ENCODE measurements at regions not wholly inside any gene's neighbourhood (a gene's known extent, or its start where the extent isn't known, plus 50 kb on each side); places are given as distances from the start of the nearest gene placed in this dataset.

GRCh38 chr11:113595810-113596594 lies 110.1 kb downstream of the TMPRSS5 start:
- no peak overlapping the region for H3K27ac ChIP-seq (ENCODE audit: low read depth, low read length)
- H4K91ac ChIP-seq (replicated peaks; ENCODE audit: insufficient read length, low read length): no peak overlapping the region
- FAIRE-seq: no peak
- no peak overlapping the region for H3K23ac ChIP-seq (ENCODE audit: insufficient read length)
- no peak overlapping the region for H3K14ac ChIP-seq (ENCODE audit: insufficient read length)
- H3K79me2 ChIP-seq (ENCODE audit: control insufficient read depth in 1 of 2, insufficient read depth in 2 of 2, low read length in 2 of 2): no peaks in the 10 kb centered on the region; a peak in 1 of 4 replicates
- 85% methylated on average over 3 of the region's 3 CpGs; no CpG with 5 or more reads in 1 of the 2 experiments for WGBS, 2 experiments (ENCODE audit: extremely low coverage in 1 of 2, insufficient coverage in 1 of 2, insufficient read length in 1 of 2, insufficient replicate concordance in 2 of 2, low coverage in 1 of 2, low lambda C conversion rate in 2 of 2, missing lambda C conversion rate in 1 of 2)
- ChIA-PET POLR2A (ENCODE audit: partially characterized antibody) (interaction anchor here (1.7 kb wide), 1 partner anchor 18 kb away, joined by 6 read pairs; no protein-coding TSS in a partner anchor), CTCF (ENCODE audit: partially characterized antibody) (interaction anchor here (1.3 kb wide), 1 partner anchor 250 kb away, joined by 3 read pairs; no protein-coding TSS in a partner anchor)
- H3K56ac ChIP-seq (replicated peaks; ENCODE audit: insufficient read length, low read depth, low read length): no peak overlapping the region
- H3K23me2 ChIP-seq (ENCODE audit: low read depth, low read length): no peaks in the 10 kb centered on the region
- no peak overlapping the region for H2AFZ ChIP-seq (ENCODE audit: low read length)
- H3K27me3 ChIP-seq (replicated peaks in 1 of 4; ENCODE audit: control insufficient read depth in 3 of 4, extremely low read depth in 1 of 4, insufficient read depth in 3 of 4, low read length in 3 of 4): no peaks in the 10 kb centered on the region
- no peak overlapping the region for H2BK20ac ChIP-seq (ENCODE audit: low read length)
- H2BK5ac ChIP-seq (ENCODE audit: low read depth, low read length): no peak overlapping the region
- H3K4me3 ChIP-seq (ENCODE audit: extremely low read depth in 1 of 4, insufficient read depth in 2 of 4, low read depth in 3 of 4, low read length in 4 of 4): no peak overlapping the region
- H3K4me1 ChIP-seq (replicated peaks in 1 of 4; ENCODE audit: control insufficient read depth in 3 of 4, insufficient read depth in 4 of 4, low read length in 3 of 4): 0 out of 7 replicates have a peak, but pooled peaks cover 0 to 2% (median 0%) of the 10 kb centered on the region in 4 experiments
- H3K36me3 ChIP-seq (ENCODE audit: control insufficient read depth in 2 of 4, insufficient read depth in 4 of 4, low read length in 3 of 4): no peaks in the 10 kb centered on the region
- no peak overlapping the region for H3K18ac ChIP-seq (ENCODE audit: extremely low read depth, low read length)
- H3K4ac ChIP-seq (replicated peaks; ENCODE audit: insufficient read length, low read depth, low read length): no peak overlapping the region
- H3K9me3 ChIP-seq (ENCODE audit: insufficient read depth in 2 of 2, low read depth in 1 of 2, low read length in 1 of 2): peaks cover 3 to 6% of the 10 kb centered on the region in 2 experiments; a peak in 1 of 4 replicates
- no peak overlapping the region for H3K4me2 ChIP-seq (ENCODE audit: insufficient read depth in 1 of 2, low read depth in 2 of 2, low read length in 2 of 2)
- H4K5ac ChIP-seq (ENCODE audit: insufficient read length, low read depth, low read length): no peak overlapping the region
- no peak overlapping the region for H3K9ac ChIP-seq (replicated peaks in 1 of 4; ENCODE audit: extremely low read depth in 1 of 4, low read depth in 3 of 4, low read length in 3 of 4)
- no peak overlapping the region for H2BK15ac ChIP-seq (ENCODE audit: low read length)
- H4K20me1 ChIP-seq (replicated peaks in 1 of 2; ENCODE audit: control insufficient read depth in 1 of 2, insufficient read depth in 2 of 2, low read length in 2 of 2): no peaks in the 10 kb centered on the region
- H2AK5ac ChIP-seq (ENCODE audit: low read depth, low read length): no peak overlapping the region
- no peak for DNase-seq (ENCODE audit: low read depth in 1 of 2, low spot score in 2 of 2)
- H2BK12ac ChIP-seq (ENCODE audit: low read depth, low read length): no peak overlapping the region
- H2BK120ac ChIP-seq (replicated peaks; ENCODE audit: low read depth, low read length): no peak overlapping the region
- H3K79me1 ChIP-seq (ENCODE audit: low read depth, low read length): no peaks in the 10 kb centered on the region
- H4K8ac ChIP-seq (ENCODE audit: extremely low read depth, insufficient read depth, low read length): no peak overlapping the region
- TF ChIP-seq ATF2 (IDR thresholded peaks at IDR 0.05; ENCODE audit: low read length) (no peak), YY1 (IDR thresholded peaks at IDR 0.05; ENCODE audit: low read depth, low read length) (no peak), POLR2A (IDR thresholded peaks at IDR 0.05; ENCODE audit: control extremely low read depth in 1 of 2, low read depth in 2 of 2, low read length in 2 of 2) (no peak), EZH2 (IDR thresholded peaks at IDR 0.05; ENCODE audit: low read depth, low read length, severe bottlenecking) (no peak), EGR1 (IDR thresholded peaks at IDR 0.05; ENCODE audit: borderline replicate concordance, low read depth, low read length) (no peak), ASH2L (IDR thresholded peaks at IDR 0.05; ENCODE audit: low read length) (no peak), NRF1 (IDR thresholded peaks at IDR 0.05; ENCODE audit: low read depth, low read length) (no peak), PHF8 (conservative IDR thresholded peaks at IDR 0.05; ENCODE audit: low read depth, low read length) (no peak), NANOG (IDR thresholded peaks at IDR 0.05; ENCODE audit: insufficient read depth, low read depth, low read length, poor library complexity, severe bottlenecking) (no peak), FOSL1 (IDR thresholded peaks at IDR 0.05; ENCODE audit: insufficient read depth, low read depth, low read length) (no peak), SIX5 (IDR thresholded peaks at IDR 0.05; ENCODE audit: low read depth, low read length) (no peak), CBX5 (IDR thresholded peaks at IDR 0.05; ENCODE audit: low read depth, low read length) (no peak)

All from H1 (cell line).